ENCODE measurements at regions not wholly inside any gene's neighbourhood (a gene's known extent, or its start where the extent isn't known, plus 50 kb on each side); places are given as distances from the start of the nearest gene placed in this dataset.

GRCh38 chr6:40714576-40715564 lies 127.7 kb upstream of the LRFN2 start:
- Histone ChIP-seq H3K9me1 (ENCODE audit: control insufficient read depth, extremely low read depth, insufficient read depth, low read length) (no peaks in the 10 kb centered on the region), H3K79me2 (ENCODE audit: control insufficient read depth, insufficient read depth, low read length) (no peaks in the 10 kb centered on the region), H2AFZ (ENCODE audit: control insufficient read depth, low read length) (no peak overlapping the region), H3K27me3 (ENCODE audit: control insufficient read depth, extremely low read depth, insufficient read depth, low read length) (peaks cover 5% of the 10 kb centered on the region), H3K36me3 (ENCODE audit: control insufficient read depth in 2 of 2, extremely low read depth in 1 of 2, insufficient read depth in 2 of 2, low read length in 2 of 2) (no peaks in the 10 kb centered on the region), H4K20me1 (ENCODE audit: control insufficient read depth, extremely low read depth, insufficient read depth, low read length) (no peaks in the 10 kb centered on the region), H3K9ac (ENCODE audit: control insufficient read depth, extremely low read depth, insufficient read depth, low read length) (no peak overlapping the region), H3K4me2 (ENCODE audit: control insufficient read depth, extremely low read depth, insufficient read depth, low read depth, low read length) (no peak overlapping the region), H3K4me1 (ENCODE audit: control insufficient read depth, extremely low read depth, insufficient read depth, low read length) (no peaks in the 10 kb centered on the region), H3K4me3 (ENCODE audit: control insufficient read depth in 2 of 3, extremely low read depth in 1 of 3, insufficient read depth in 2 of 3, low read depth in 1 of 3, low read length in 3 of 3) (no peak overlapping the region), H3K9me3 (ENCODE audit: control insufficient read depth, low read depth, low read length) (no peaks in the 10 kb centered on the region), H3K27ac (ENCODE audit: control insufficient read depth, insufficient read depth, low read length) (no peak overlapping the region)
- TF ChIP-seq EZH2 (IDR thresholded peaks at IDR 0.05; ENCODE audit: low read length): no peak
- DNase-seq (ENCODE audit: low read depth, low spot score) (no peak), FAIRE-seq (no peak)
- dilution Hi-C loops (cut with MboI; ENCODE audit: extremely low pct_ligation_motif_present, low sequenced_read_pairs): no loop called here

- no peak for DNase-seq (ENCODE audit: low read depth, low spot score)
- Histone ChIP-seq H3K4me2 (ENCODE audit: control insufficient read depth, extremely low read depth, insufficient read depth, low read depth, low read length) (no peak overlapping the region), H4K20me1 (ENCODE audit: control insufficient read depth, extremely low read depth, insufficient read depth, low read length) (no peaks in the 10 kb centered on the region), H3K79me2 (ENCODE audit: control insufficient read depth, insufficient read depth, low read length) (no peaks in the 10 kb centered on the region), H3K9ac (ENCODE audit: control insufficient read depth, extremely low read depth, insufficient read depth, low read length) (no peak overlapping the region), H3K4me3 (ENCODE audit: control insufficient read depth in 2 of 3, extremely low read depth in 1 of 3, insufficient read depth in 2 of 3, low read depth in 1 of 3, low read length in 3 of 3) (no peak overlapping the region), H3K27me3 (ENCODE audit: control insufficient read depth, extremely low read depth, insufficient read depth, low read length) (peaks cover 5% of the 10 kb centered on the region), H3K9me1 (ENCODE audit: control insufficient read depth, extremely low read depth, insufficient read depth, low read length) (no peaks in the 10 kb centered on the region), H3K4me1 (ENCODE audit: control insufficient read depth, extremely low read depth, insufficient read depth, low read length) (no peaks in the 10 kb centered on the region), H2AFZ (ENCODE audit: control insufficient read depth, low read length) (no peak overlapping the region), H3K36me3 (ENCODE audit: control insufficient read depth in 2 of 2, extremely low read depth in 1 of 2, insufficient read depth in 2 of 2, low read length in 2 of 2) (no peaks in the 10 kb centered on the region), H3K9me3 (ENCODE audit: control insufficient read depth, low read depth, low read length) (no peaks in the 10 kb centered on the region), H3K27ac (ENCODE audit: control insufficient read depth, insufficient read depth, low read length) (no peak overlapping the region)
- dilution Hi-C loops (cut with MboI; ENCODE audit: extremely low pct_ligation_motif_present, low sequenced_read_pairs): no loop called here
- TF ChIP-seq CTCF (optimal IDR thresholded peaks at IDR 0.05 in 1 of 3, IDR thresholded peaks at IDR 0.05 in 1 of 3, conservative IDR thresholded peaks at IDR 0.05 in 1 of 3; ENCODE audit: extremely low read depth in 1 of 3, insufficient read depth in 2 of 3, low read length in 3 of 3) (no peak), EZH2 (IDR thresholded peaks at IDR 0.05; ENCODE audit: low read length) (no peak)
- no peak for FAIRE-seq
Measured at GRCh38 chr6:40714143-40714542, 127.0 kb upstream of the LRFN2 start.
